ENCODE measurements at regions not wholly inside any gene's neighbourhood (a gene's known extent, or its start where the extent isn't known, plus 50 kb on each side); places are given as distances from the start of the nearest gene placed in this dataset.

GRCh38 chr13:43977911-43978310 lies 98.2 kb downstream of the LACC1 start:
- no peak overlapping the region for H3K27ac ChIP-seq
- no peaks in the 10 kb centered on the region for H3K27me3 ChIP-seq
- no peak for TF ChIP-seq CTCF (IDR thresholded peaks at IDR 0.05; ENCODE audit: low read depth, low read length)
- no peaks in the 10 kb centered on the region for H3K9me3 ChIP-seq (ENCODE audit: low read depth)
- H3K4me3 ChIP-seq: no peak overlapping the region
- DNase-seq (ENCODE audit: low read depth in 1 of 2, low spot score in 1 of 2): no peak
- no peaks in the 10 kb centered on the region for H3K36me3 ChIP-seq
- peaks cover 8% of the 10 kb centered on the region for H3K4me1 ChIP-seq (ENCODE audit: low read depth)

- Histone ChIP-seq H3K9me3 (ENCODE audit: low read depth) (no peaks in the 10 kb centered on the region), H3K27ac (peak overlapping the region; percentile 42), H3K4me1 (ENCODE audit: low read depth) (peaks cover 16% of the 10 kb centered on the region), H3K36me3 (no peaks in the 10 kb centered on the region), H3K4me3 (no peak overlapping the region), H3K27me3 (no peaks in the 10 kb centered on the region)
- no peak for TF ChIP-seq CTCF (IDR thresholded peaks at IDR 0.05; ENCODE audit: low read depth, low read length)
- DNase-seq (ENCODE audit: low read depth in 1 of 2, low spot score in 1 of 2): peak in 1 of 2 donors; percentile 27
Observed at GRCh38 chr13:43978688-43979087, 99.0 kb downstream of the LACC1 start.

- Histone ChIP-seq H3K9me3 (ENCODE audit: low read depth) (no peaks in the 10 kb centered on the region), H3K4me3 (no peak overlapping the region), H3K27ac (no peak overlapping the region), H3K4me1 (ENCODE audit: low read depth) (peaks cover 24% of the 10 kb centered on the region), H3K27me3 (no peaks in the 10 kb centered on the region), H3K36me3 (no peaks in the 10 kb centered on the region)
- DNase-seq (ENCODE audit: low read depth in 1 of 2, low spot score in 1 of 2): no peak
- no peak for TF ChIP-seq CTCF (IDR thresholded peaks at IDR 0.05; ENCODE audit: low read depth, low read length)
Observed at GRCh38 chr13:43979492-43979891, 99.8 kb downstream of the LACC1 start.

- H3K36me3 ChIP-seq: no peaks in the 10 kb centered on the region
- no peak for TF ChIP-seq CTCF (IDR thresholded peaks at IDR 0.05; ENCODE audit: low read depth, low read length)
- H3K4me3 ChIP-seq: no peak overlapping the region
- peaks cover 35% of the 10 kb centered on the region for H3K4me1 ChIP-seq (ENCODE audit: low read depth)
- H3K9me3 ChIP-seq (ENCODE audit: low read depth): no peaks in the 10 kb centered on the region
- DNase-seq (ENCODE audit: low read depth in 1 of 2, low spot score in 1 of 2): no peak
- no peaks in the 10 kb centered on the region for H3K27me3 ChIP-seq
- no peak overlapping the region for H3K27ac ChIP-seq
Observed at GRCh38 chr13:43980587-43980986, 100.9 kb downstream of the LACC1 start.

- H3K4me1 ChIP-seq (ENCODE audit: low read depth): peaks cover 40% of the 10 kb centered on the region
- no peak for TF ChIP-seq CTCF (IDR thresholded peaks at IDR 0.05; ENCODE audit: low read depth, low read length)
- no peak for DNase-seq (ENCODE audit: low read depth in 1 of 2, low spot score in 1 of 2)
Observed at GRCh38 chr13:43981091-43981490, 101.4 kb downstream of the LACC1 start.

More at GRCh38 chr13:43981091-43981490, 101.4 kb downstream of the LACC1 start:
- Histone ChIP-seq H3K4me3 (no peak overlapping the region), H3K27me3 (no peaks in the 10 kb centered on the region), H3K36me3 (no peaks in the 10 kb centered on the region), H3K9me3 (ENCODE audit: low read depth) (no peaks in the 10 kb centered on the region), H3K27ac (no peak overlapping the region)
